ENCODE measurements at regions not wholly inside any gene's neighbourhood (a gene's known extent, or its start where the extent isn't known, plus 50 kb on each side); places are given as distances from the start of the nearest gene placed in this dataset.

DNA sequence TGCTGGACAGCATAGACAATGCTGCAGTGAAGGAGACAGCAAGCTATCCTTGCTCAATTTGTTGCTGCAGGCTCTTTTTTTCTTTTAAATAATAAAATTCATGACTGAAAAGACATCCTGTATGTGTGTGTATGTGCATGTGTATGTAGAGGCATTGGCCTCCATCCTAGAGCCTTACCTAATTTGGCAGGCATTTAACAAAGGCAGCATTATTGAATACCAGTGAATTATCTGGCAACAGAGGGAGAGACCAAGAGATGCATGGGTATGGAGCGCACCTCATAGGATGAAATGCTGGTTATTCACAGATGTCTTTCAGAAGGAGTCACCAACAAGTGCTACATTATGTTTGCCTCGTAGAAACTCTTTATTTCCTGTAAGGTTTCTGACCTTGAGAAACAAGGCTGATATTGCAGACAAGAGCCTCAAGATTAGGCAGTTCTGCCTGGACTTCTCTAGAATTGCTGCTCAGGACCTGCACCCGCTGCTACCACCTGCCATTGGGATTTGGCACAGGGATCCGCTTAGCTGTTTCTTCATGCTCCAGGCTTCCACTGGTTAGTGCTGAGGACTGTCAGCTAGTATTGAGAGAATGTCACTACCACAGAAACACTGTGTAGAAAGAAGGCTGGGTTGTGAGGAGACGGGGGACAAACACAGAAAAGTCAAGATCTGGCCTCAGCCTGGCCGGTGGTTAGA is 247.7 kb upstream of the RFX3 start:
- no peak for TF ChIP-seq POLR2A (IDR thresholded peaks at IDR 0.05)
- TF ChIP-seq, protein P1, sequence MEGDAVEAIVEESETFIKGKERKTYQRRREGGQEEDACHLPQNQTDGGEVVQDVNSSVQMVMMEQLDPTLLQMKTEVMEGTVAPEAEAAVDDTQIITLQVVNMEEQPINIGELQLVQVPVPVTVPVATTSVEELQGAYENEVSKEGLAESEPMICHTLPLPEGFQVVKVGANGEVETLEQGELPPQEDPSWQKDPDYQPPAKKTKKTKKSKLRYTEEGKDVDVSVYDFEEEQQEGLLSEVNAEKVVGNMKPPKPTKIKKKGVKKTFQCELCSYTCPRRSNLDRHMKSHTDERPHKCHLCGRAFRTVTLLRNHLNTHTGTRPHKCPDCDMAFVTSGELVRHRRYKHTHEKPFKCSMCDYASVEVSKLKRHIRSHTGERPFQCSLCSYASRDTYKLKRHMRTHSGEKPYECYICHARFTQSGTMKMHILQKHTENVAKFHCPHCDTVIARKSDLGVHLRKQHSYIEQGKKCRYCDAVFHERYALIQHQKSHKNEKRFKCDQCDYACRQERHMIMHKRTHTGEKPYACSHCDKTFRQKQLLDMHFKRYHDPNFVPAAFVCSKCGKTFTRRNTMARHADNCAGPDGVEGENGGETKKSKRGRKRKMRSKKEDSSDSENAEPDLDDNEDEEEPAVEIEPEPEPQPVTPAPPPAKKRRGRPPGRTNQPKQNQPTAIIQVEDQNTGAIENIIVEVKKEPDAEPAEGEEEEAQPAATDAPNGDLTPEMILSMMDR (IDR thresholded peaks at IDR 0.05), result no peak

Measured in uterus (tissue), 2 donors.